ENCODE measurements at regions not wholly inside any gene's neighbourhood (a gene's known extent, or its start where the extent isn't known, plus 50 kb on each side); places are given as distances from the start of the nearest gene placed in this dataset.

DNA sequence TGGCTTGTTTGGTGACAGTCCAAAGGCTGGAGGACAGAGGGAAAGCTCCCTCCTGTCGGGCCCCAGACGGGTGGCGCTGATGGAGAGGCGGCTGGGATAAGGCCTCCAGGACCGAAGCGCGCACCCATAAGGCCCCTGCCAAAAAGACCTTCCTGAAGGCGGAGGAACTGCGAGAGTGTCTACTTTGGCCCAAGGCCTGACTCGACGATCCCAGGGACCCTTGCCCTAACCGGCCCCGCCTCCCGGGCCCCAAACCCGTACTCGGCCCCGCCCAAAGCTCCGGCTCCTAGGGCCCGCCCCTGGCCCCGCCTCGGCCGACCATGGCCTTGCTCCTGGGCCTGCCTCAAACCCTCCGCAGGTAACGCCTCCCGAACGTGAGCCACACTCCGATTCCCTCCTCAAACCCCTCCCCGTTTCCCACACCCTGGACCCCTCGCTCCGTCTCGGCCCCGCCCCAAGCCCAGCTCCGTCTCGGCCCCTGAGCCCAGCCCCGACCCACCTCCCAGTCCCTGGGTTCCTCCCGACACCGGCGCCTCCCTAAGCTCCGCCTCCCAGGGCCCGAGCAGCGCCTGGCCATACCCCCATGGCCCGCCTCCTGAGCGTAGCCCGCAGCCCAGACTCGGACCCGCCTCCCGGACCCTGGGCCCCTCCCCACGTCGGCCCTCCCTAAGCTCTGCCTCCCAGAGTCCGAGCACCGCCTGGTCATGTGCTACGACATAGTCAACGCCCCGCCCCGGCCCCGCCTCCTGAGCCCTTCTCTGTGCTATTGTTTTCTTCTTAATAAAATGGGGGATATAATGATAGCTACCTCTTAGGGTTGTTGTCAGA, 90.0 kb upstream of the DRD5 start:
- no peak for TF ChIP-seq EZH2 (IDR thresholded peaks at IDR 0.05; ENCODE audit: insufficient read depth, low read length)
- TF ChIP-seq, protein P1, sequence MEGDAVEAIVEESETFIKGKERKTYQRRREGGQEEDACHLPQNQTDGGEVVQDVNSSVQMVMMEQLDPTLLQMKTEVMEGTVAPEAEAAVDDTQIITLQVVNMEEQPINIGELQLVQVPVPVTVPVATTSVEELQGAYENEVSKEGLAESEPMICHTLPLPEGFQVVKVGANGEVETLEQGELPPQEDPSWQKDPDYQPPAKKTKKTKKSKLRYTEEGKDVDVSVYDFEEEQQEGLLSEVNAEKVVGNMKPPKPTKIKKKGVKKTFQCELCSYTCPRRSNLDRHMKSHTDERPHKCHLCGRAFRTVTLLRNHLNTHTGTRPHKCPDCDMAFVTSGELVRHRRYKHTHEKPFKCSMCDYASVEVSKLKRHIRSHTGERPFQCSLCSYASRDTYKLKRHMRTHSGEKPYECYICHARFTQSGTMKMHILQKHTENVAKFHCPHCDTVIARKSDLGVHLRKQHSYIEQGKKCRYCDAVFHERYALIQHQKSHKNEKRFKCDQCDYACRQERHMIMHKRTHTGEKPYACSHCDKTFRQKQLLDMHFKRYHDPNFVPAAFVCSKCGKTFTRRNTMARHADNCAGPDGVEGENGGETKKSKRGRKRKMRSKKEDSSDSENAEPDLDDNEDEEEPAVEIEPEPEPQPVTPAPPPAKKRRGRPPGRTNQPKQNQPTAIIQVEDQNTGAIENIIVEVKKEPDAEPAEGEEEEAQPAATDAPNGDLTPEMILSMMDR (IDR thresholded peaks at IDR 0.05; ENCODE audit: insufficient read depth, low read depth, low read length), result no peak
